ENCODE measurements at regions not wholly inside any gene's neighbourhood (a gene's known extent, or its start where the extent isn't known, plus 50 kb on each side); places are given as distances from the start of the nearest gene placed in this dataset.

- H3K27ac ChIP-seq (ENCODE audit: low read depth, low read length), result no peak overlapping the region
- DNase-seq (ENCODE audit: low read depth, low spot score), result no peak
Observed at GRCh38 chr12:127245009-127245408, 1022.0 kb upstream of the TMEM132C start.

GRCh38 chr12:127245437-127245836 lies 1021.5 kb upstream of the TMEM132C start:
- Histone ChIP-seq H3K27ac (ENCODE audit: low read depth, low read length) (no peak overlapping the region), H3K27me3 (ENCODE audit: control insufficient read depth, insufficient read depth, low read length) (no peaks in the 10 kb centered on the region), H3K9me3 (ENCODE audit: control insufficient read depth, insufficient read depth, low read length) (peaks cover 7% of the 10 kb centered on the region), H3K4me3 (ENCODE audit: low read depth, low read length) (no peak overlapping the region)
- ChIA-PET CTCF (no interaction called here), POLR2A (no interaction called here)
- no peak for TF ChIP-seq CTCF (IDR thresholded peaks at IDR 0.05; ENCODE audit: low read depth, low read length)
- no peak for DNase-seq (ENCODE audit: low read depth, low spot score)

More at GRCh38 chr12:127245009-127245408, 1022.0 kb upstream of the TMEM132C start:
- Histone ChIP-seq H3K27me3 (ENCODE audit: control insufficient read depth, insufficient read depth, low read length) (no peaks in the 10 kb centered on the region), H3K9me3 (ENCODE audit: control insufficient read depth, insufficient read depth, low read length) (peaks cover 7% of the 10 kb centered on the region), H3K4me3 (ENCODE audit: low read depth, low read length) (no peak overlapping the region)
- ChIA-PET CTCF (no interaction called here), POLR2A (no interaction called here)
- no peak for TF ChIP-seq CTCF (IDR thresholded peaks at IDR 0.05; ENCODE audit: low read depth, low read length)

GRCh38 chr12:127247937-127248336 lies 1019.0 kb upstream of the TMEM132C start:
- POLR2A ChIA-PET, result no interaction called here
- no peak for TF ChIP-seq CTCF (IDR thresholded peaks at IDR 0.05; ENCODE audit: low read depth, low read length)
- H3K4me3 ChIP-seq (ENCODE audit: low read depth, low read length), result no peak overlapping the region
- CTCF ChIA-PET, result no interaction called here
- no peaks in the 10 kb centered on the region for H3K27me3 ChIP-seq (ENCODE audit: control insufficient read depth, insufficient read depth, low read length)
- peaks cover 7% of the 10 kb centered on the region for H3K9me3 ChIP-seq (ENCODE audit: control insufficient read depth, insufficient read depth, low read length)
- DNase-seq (ENCODE audit: low read depth, low spot score), result no peak
- H3K27ac ChIP-seq (ENCODE audit: low read depth, low read length), result no peak overlapping the region

GRCh38 chr12:127249428-127249827 lies 1017.5 kb upstream of the TMEM132C start:
- Histone ChIP-seq H3K27ac (ENCODE audit: low read depth, low read length) (no peak overlapping the region), H3K27me3 (ENCODE audit: control insufficient read depth, insufficient read depth, low read length) (no peaks in the 10 kb centered on the region), H3K4me3 (ENCODE audit: low read depth, low read length) (no peak overlapping the region), H3K9me3 (ENCODE audit: control insufficient read depth, insufficient read depth, low read length) (peaks cover 3% of the 10 kb centered on the region; the same call in 1 of the 2 replicates)
- no peak for DNase-seq (ENCODE audit: low read depth, low spot score)
- CTCF ChIA-PET, result no interaction called here
- no peak for TF ChIP-seq CTCF (IDR thresholded peaks at IDR 0.05; ENCODE audit: low read depth, low read length)
- POLR2A ChIA-PET, result no interaction called here

- POLR2A ChIA-PET, result no interaction called here
- CTCF ChIA-PET, result no interaction called here
- no peak for TF ChIP-seq CTCF (IDR thresholded peaks at IDR 0.05; ENCODE audit: low read depth, low read length)
Observed at GRCh38 chr12:127253797-127254327, 1013.1 kb upstream of the TMEM132C start.

More at GRCh38 chr12:127253797-127254327, 1013.1 kb upstream of the TMEM132C start:
- peaks cover 3% of the 10 kb centered on the region; the same call in 1 of the 2 replicates for H3K9me3 ChIP-seq (ENCODE audit: control insufficient read depth, insufficient read depth, low read length)
- H3K4me3 ChIP-seq (ENCODE audit: low read depth, low read length), result no peak overlapping the region
- no peak for DNase-seq (ENCODE audit: low read depth, low spot score)
- no peak overlapping the region for H3K27ac ChIP-seq (ENCODE audit: low read depth, low read length)
- H3K27me3 ChIP-seq (ENCODE audit: control insufficient read depth, insufficient read depth, low read length), result no peaks in the 10 kb centered on the region
